GM21447 (cell line): ENCODE measurements at regions not wholly inside any gene's neighbourhood (a gene's known extent, or its start where the extent isn't known, plus 50 kb on each side); places are given as distances from the start of the nearest gene placed in this dataset.

Experiments used
- ATAC-seq: cut with Tn5 transposase; IDR thresholded peaks from one replicate; pipeline ENCODE4 v1.9.1; 2021; ENCODE audit not compliant: unreplicated experiment

- no peak for ATAC-seq
Observed at GRCh38 chr12:118467641-118468305, 91.4 kb downstream of the SUDS3 start.

GRCh38 chr12:118472940-118473339 lies 96.6 kb downstream of the SUDS3 start:
- ATAC-seq: no peak

DNA sequence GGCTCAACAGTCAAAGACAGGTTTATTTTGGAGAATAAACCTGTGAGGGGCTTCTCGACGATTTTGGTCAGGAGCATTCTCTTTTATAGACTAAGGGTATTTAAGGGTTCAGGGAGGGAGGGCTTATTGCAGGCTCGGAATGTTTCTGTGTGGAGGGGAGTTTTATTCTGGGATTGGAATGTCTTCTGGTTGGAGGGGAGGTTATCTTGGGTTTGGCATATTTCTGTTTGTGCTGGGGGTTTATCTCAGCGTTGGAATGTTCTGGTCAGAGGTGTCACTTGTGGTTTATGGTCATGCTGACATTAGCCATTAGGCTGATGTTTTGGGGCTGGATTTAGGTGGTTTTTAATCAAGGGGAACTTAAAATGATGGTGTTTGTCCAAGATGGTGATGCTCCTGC lies 103.9 kb downstream of the SUDS3 start:
- no peak for ATAC-seq

DNA sequence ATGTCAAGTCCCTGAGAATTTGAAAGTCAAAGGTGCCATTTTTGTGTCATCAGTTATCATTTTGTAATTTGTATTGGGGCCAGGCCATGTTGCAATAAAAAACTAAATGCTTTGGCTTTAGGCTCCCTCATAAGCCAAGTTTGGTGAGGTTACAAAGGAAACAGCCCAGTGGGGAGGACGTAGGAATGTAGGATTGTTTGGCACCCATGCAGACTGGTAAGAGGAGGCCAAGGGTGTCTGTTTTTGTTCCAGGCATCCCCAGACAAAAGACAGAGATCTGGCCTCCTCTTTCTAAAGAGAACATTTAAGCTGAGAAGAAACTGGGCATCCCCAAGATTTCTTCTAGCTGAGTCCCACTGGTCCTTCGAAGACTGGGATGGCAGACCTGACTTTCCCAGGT lies 111.7 kb downstream of the SUDS3 start:
- ATAC-seq: no peak

GRCh38 chr12:118493962-118494361 lies 117.6 kb downstream of the SUDS3 start:
- no peak for ATAC-seq

GRCh38 chr12:118494776-118495175 lies 118.4 kb downstream of the SUDS3 start:
- ATAC-seq: no peak

GRCh38 chr12:118495296-118495695 lies 118.9 kb downstream of the SUDS3 start:
- ATAC-seq: no peak

DNA sequence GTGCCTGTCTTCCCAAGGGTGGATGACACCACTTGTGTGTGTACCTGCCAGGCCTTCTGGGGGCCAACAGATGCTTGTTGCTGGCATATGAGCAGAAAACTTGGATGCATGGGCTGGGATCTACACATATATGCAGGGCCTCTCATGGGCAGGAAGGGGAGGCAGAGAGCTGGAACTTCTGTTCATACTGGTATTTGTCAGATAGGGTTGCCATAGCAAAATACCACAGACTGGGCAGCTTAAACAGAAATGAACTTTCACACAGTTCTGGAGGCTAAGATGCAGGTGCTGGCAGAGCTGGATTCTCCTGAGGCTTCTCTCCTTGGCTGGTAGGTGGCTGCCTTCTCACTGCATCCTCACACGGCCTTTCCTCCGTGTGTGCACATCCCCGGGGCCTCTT lies 121.8 kb downstream of the SUDS3 start:
- ATAC-seq: no peak

GRCh38 chr12:118500299-118500698 lies 123.9 kb downstream of the SUDS3 start:
- no peak for ATAC-seq

DNA sequence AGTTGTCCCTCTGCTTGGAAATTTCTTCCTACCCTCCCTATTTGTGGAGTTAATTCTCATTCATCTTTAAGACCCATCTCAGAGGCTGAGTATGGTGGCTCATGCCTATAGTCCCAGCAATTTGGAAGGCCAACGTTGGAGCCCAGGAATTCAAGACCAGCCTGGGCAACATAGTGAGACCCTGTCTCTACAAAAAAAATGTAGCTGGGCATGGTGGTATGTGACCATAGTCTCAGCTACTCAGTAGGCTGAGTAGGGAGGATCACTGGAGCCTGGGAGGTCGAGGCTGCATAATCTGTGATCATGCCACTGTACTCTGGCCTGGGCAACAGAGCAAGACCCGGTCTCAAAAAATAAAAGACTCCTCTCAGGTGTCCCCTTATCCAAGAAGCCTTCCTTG lies 125.1 kb downstream of the SUDS3 start:
- no peak for ATAC-seq

- ATAC-seq: no peak
Observed at GRCh38 chr12:118503476-118503875, 127.1 kb downstream of the SUDS3 start.

DNA sequence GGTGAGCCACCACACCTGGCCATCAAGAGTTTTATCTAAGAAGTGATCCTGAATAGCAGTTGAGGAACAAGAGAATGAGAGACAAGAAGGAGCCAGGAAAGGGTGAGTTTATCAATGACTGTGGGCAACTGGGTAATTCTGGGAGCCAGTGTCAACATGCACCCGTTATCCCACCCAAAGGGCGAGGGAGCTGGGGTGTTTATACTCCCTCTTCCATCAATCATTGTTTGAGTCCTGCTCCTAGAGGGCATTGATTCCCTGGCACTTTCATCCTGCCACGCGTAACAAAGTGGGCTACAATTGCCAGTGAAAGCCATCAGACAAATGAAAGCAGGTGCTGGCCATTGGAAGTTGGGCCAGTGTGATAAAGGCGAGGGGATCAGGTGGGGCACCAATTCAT lies 136.3 kb downstream of the SUDS3 start:
- ATAC-seq: no peak

- ATAC-seq: no peak
Observed at GRCh38 chr12:118513611-118514010, 137.3 kb downstream of the SUDS3 start.

- no peak for ATAC-seq
Observed at GRCh38 chr12:118514297-118514696, 137.9 kb downstream of the SUDS3 start.

DNA sequence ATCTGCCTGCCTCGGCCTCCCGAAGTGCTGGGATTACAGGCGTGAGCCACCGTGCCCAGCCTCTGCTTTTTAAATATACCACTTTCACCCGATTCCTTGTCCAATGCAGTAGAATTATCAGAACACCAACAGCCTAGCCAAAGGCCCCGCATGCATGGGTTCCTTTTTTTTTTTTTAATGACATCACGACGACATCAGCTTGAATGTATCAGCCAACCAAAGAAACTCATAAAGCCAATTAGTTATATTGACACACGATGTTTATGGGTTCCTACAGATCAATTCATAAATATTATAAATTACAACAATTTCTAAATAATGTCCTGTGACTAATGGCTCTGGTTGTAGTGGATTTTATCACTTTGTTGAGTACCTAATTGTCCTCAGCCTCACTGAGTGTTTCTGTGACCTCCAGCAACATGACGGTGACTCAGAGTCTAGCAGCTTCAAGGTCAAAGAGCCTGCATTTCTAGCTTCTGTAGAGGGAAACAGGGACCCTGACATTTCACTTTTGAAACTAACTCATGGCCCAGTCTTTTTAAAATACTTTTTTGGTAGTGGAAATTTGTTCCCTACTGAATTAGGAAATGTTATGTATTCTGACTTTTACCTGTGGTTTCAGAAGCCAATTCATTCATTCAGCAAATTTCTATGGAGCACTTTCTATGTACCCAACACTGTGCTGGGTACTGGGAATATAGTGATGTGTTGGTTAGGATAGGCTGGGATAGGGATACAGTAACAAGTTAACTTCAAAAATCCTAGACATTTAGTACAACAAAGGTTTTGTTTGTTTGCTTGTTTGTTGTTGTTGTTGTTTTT lies 144.1 kb downstream of the SUDS3 start:
- no peak for ATAC-seq

DNA sequence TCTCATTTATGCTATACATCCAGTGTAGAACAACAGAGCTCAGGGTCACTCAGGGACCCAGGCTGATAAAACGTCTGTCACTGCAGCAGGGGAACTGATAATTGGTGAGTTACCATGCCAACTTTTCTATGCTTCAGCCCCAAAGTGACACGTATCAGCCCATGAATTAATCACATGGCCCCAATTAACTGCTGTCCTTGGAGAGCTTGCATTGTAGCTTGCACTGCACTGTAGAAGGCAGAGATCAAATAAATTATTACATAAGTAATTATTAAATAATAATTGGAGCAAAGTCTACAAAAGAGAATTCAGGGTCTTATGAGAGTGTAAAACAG lies 144.6 kb downstream of the SUDS3 start:
- no peak for ATAC-seq

DNA sequence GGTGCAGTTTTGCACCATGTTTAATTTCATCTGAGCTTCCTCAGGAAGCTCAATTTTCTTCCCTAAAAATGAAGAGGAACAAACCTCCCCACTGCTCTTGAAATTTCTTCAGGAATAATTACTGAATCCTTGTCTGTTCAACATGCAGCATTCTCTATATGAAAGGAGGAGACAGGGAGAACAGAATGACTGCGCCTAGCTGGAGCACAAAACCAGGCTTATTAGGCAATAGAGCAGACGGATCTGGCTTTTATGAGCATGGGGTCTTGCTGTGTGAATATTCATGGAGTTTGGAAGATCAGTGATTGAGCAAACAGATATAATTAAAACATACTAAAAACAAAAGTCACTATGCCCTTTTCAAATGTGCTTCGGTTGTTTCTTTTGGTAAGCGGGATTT lies 148.1 kb downstream of the SUDS3 start:
- ATAC-seq: no peak

DNA sequence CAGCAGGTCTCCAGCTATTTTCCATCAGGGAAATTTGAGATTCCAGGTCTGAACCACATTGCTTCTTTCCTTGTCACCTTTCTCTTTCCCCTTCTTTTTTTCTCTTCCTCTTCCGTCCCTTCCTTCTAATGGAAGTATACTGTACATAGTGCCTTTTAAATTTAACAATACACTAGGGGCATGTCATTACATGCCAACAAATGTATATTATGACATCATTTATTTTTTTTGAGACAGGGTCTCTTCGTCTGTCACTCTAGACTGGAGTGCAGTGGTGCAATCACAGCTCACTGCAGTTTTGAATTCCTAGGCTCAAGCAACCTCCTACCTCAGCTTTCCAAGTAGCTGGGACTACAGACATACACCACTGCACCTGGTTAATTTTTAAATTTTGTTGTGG lies 148.9 kb downstream of the SUDS3 start:
- no peak for ATAC-seq

- ATAC-seq: no peak
Observed at GRCh38 chr12:118526255-118527095, 150.1 kb downstream of the SUDS3 start.

- ATAC-seq: no peak
Observed at GRCh38 chr12:118527310-118527709, 151.0 kb downstream of the SUDS3 start.

GRCh38 chr12:118528625-118529024 lies 152.3 kb downstream of the SUDS3 start:
- ATAC-seq: no peak

DNA sequence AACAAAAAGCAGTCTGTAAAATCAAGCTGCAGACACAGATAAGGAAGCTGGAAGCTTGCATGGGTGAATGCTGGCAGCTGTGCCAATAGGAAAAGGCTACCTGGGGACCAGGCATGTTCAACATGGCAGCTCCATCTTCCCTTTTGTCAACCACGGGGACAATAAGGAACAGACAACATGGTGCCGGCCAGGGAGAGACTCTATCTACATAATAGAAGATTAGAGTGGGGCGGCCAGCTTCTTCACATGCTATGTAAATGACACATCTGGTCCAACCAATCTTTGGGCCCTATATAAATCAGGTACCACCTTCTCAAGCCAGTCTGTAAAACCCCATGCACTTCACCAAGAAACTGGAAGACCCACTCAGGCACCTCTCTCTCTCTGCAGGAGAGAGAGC lies 157.6 kb downstream of the SUDS3 start:
- no peak for ATAC-seq
